ENCODE measurements at regions not wholly inside any gene's neighbourhood (a gene's known extent, or its start where the extent isn't known, plus 50 kb on each side); places are given as distances from the start of the nearest gene placed in this dataset.

DNA sequence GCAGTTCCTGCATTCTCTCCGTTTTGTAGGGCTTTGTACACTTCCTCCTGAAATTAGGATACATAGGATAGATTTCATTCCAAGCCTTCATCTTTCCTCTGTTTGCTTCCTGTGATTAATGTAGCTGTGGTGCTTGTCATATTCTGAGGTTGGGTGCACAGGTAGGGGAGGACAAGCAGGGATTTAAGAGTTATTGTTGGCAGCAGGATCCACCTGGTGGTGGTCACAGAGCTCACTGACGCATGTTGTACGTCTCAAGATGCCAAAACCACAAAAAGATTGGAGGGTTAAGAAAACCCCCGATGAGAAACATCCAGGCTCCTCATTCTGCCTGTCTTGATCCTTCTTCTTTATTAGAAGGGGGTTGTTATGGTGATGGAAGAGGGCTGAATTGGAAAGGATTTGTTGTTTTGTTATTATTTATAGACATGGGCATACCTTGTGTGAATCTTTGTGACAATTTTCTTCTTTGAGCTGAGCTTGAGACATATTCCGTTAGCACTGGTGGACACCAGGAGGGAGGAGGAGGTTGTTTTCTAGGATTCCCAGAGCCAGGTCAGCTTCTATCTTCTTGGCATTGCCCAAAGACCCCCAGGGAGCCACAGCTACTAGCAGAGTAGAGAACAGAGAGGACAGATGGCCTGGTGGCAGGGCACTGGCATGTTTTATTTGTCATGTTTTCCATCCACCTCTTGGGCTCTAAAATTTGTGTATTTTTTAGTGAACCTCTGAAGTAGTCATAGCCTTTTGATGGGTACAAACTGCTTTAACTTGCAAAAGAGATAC, 57.7 kb upstream of the LARS2 start:
- TF ChIP-seq CTCF (IDR thresholded peaks at IDR 0.05 in 2 of 3, conservative IDR thresholded peaks at IDR 0.05 in 1 of 3; ENCODE audit: borderline replicate concordance in 1 of 3, insufficient read depth in 1 of 3, low read depth in 2 of 3, low read length in 2 of 3), result peak in 1 of 3 experiments; percentile 8; a peak in 1 of 6 replicates
- no peak for TF ChIP-seq EZH2 (IDR thresholded peaks at IDR 0.05)
- no peak for TF ChIP-seq ELF1 (IDR thresholded peaks at IDR 0.05; ENCODE audit: borderline replicate concordance, low read depth)
- no peak for TF ChIP-seq EZH2phosphoT487 (IDR thresholded peaks at IDR 0.05; ENCODE audit: borderline replicate concordance)
- TF ChIP-seq, protein P1, sequence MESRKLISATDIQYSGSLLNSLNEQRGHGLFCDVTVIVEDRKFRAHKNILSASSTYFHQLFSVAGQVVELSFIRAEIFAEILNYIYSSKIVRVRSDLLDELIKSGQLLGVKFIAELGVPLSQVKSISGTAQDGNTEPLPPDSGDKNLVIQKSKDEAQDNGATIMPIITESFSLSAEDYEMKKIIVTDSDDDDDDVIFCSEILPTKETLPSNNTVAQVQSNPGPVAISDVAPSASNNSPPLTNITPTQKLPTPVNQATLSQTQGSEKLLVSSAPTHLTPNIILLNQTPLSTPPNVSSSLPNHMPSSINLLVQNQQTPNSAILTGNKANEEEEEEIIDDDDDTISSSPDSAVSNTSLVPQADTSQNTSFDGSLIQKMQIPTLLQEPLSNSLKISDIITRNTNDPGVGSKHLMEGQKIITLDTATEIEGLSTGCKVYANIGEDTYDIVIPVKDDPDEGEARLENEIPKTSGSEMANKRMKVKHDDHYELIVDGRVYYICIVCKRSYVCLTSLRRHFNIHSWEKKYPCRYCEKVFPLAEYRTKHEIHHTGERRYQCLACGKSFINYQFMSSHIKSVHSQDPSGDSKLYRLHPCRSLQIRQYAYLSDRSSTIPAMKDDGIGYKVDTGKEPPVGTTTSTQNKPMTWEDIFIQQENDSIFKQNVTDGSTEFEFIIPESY (IDR thresholded peaks at IDR 0.05; ENCODE audit: extremely low read depth, insufficient replicate concordance, low read length), result no peak
- no peak for TF ChIP-seq POLR2A (IDR thresholded peaks at IDR 0.05; ENCODE audit: borderline replicate concordance, extremely low read depth, insufficient read depth, insufficient read length)
- no peak for TF ChIP-seq CEBPB (IDR thresholded peaks at IDR 0.05; ENCODE audit: low read depth)
- TF ChIP-seq ZNF274 (IDR thresholded peaks at IDR 0.05; ENCODE audit: low read depth, low read length), result no peak
- no peak for TF ChIP-seq SP1 (IDR thresholded peaks at IDR 0.05; ENCODE audit: low read depth)
- no peak for TF ChIP-seq POLR2AphosphoS5 (IDR thresholded peaks at IDR 0.05; ENCODE audit: low read depth, low read length)
- TF ChIP-seq, protein P2, sequence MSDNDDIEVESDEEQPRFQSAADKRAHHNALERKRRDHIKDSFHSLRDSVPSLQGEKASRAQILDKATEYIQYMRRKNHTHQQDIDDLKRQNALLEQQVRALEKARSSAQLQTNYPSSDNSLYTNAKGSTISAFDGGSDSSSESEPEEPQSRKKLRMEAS (IDR thresholded peaks at IDR 0.05), result no peak
- no peak for TF ChIP-seq EGR1 (IDR thresholded peaks at IDR 0.05; ENCODE audit: low read depth)

Measured in HCT116 (cell line).